HAP-1 (cell line): ENCODE measurements at regions not wholly inside any gene's neighbourhood (a gene's known extent, or its start where the extent isn't known, plus 50 kb on each side); places are given as distances from the start of the nearest gene placed in this dataset.
"Not testable (repeated sequence)": the region's sequence is repeated elsewhere in the genome, so short reads cannot be mapped to it uniquely, and the experiment has no call there.

ENCODE experiments used
- DNase-seq, 2 experiments: peaks; one replicate each; pipeline ENCODE4 v3.0.0-alpha.2; 2016 to 2020; ENCODE audit warnings: low spot score in 2 of 2
- H3K27me3 ChIP-seq: fragments of 250-450 bp; sonication (Bioruptor Pico); 2 replicates; pipeline ENCODE4 v1.5.1; 2020; ENCODE audit warnings: low read depth, mild to moderate bottlenecking, moderate library complexity
- H3K36me3 ChIP-seq: fragments of 250-450 bp; sonication (Bioruptor Pico); replicated peaks from 2 replicates; pipeline ENCODE4 v1.5.1; 2020; ENCODE audit warnings: mild to moderate bottlenecking
- H3K4me1 ChIP-seq: fragments of 250-450 bp; sonication (Bioruptor Pico); 2 replicates; pipeline ENCODE4 v1.5.1; 2020; ENCODE audit warnings: mild to moderate bottlenecking
- H3K4me3 ChIP-seq: fragments of 250-450 bp; sonication (Bioruptor Pico); 2 replicates; pipeline ENCODE4 v1.5.1; 2020; ENCODE audit warnings: mild to moderate bottlenecking, moderate library complexity
- H3K9me3 ChIP-seq: fragments of 250-450 bp; sonication (Bioruptor Pico); 2 replicates; pipeline ENCODE4 v1.5.1; 2020; ENCODE audit warnings: mild to moderate bottlenecking, moderate library complexity
- in situ Hi-C: fragments of 300-500 bp; cut with MboI; formaldehyde crosslinking; loops from 3 replicates; pipeline ENCODE4 v1.14.3; 2020; ENCODE audit warnings: low sequenced_read_pairs, inconsistent platforms, mixed read lengths

GRCh38 chr2:234898534-234899053 lies 53.2 kb upstream of the SH3BP4 start:
- Histone ChIP-seq H3K36me3 (no peaks in the 10 kb centered on the region), H3K9me3 (no peaks in the 10 kb centered on the region), H3K4me3 (no peak overlapping the region), H3K27me3 (no peaks in the 10 kb centered on the region), H3K4me1 (no peaks in the 10 kb centered on the region)
- in situ Hi-C loops, result no loop called here
- peak in 1 of 2 experiments; percentile 28 for DNase-seq

- H3K4me3 ChIP-seq, result not testable (repeated sequence)
Observed at GRCh38 chr2:234888442-234888841, 63.4 kb upstream of the SH3BP4 start.

GRCh38 chr2:234887195-234887594 lies 64.6 kb upstream of the SH3BP4 start:
- H3K36me3 ChIP-seq, result no peaks in the 10 kb centered on the region
- in situ Hi-C loops, result no loop called here
- H3K27me3 ChIP-seq, result no peaks in the 10 kb centered on the region
- no peaks in the 10 kb centered on the region for H3K9me3 ChIP-seq
- H3K4me3 ChIP-seq, result no peak overlapping the region
- DNase-seq, result no peak
- no peaks in the 10 kb centered on the region for H3K4me1 ChIP-seq

More at GRCh38 chr2:234888442-234888841, 63.4 kb upstream of the SH3BP4 start:
- H3K27me3 ChIP-seq, in situ Hi-C loops, H3K9me3 ChIP-seq, H3K4me1 ChIP-seq, H3K36me3 ChIP-seq, DNase-seq: not testable (repeated sequence)

GRCh38 chr2:234885886-234886285 lies 65.9 kb upstream of the SH3BP4 start:
- no peak for DNase-seq
- Histone ChIP-seq H3K27me3 (no peaks in the 10 kb centered on the region), H3K4me3 (no peak overlapping the region), H3K9me3 (no peaks in the 10 kb centered on the region), H3K36me3 (no peaks in the 10 kb centered on the region), H3K4me1 (peaks cover 6% of the 10 kb centered on the region)
- in situ Hi-C loops, result no loop called here

GRCh38 chr2:234885118-234885517 lies 66.7 kb upstream of the SH3BP4 start:
- peaks cover 6% of the 10 kb centered on the region for H3K4me1 ChIP-seq
- DNase-seq, result no peak
- H3K36me3 ChIP-seq, result no peaks in the 10 kb centered on the region
- no peak overlapping the region for H3K4me3 ChIP-seq
- H3K27me3 ChIP-seq, result no peaks in the 10 kb centered on the region
- in situ Hi-C loops, result no loop called here
- H3K9me3 ChIP-seq, result no peaks in the 10 kb centered on the region

GRCh38 chr2:234884591-234884990 lies 67.2 kb upstream of the SH3BP4 start:
- no peaks in the 10 kb centered on the region for H3K36me3 ChIP-seq
- in situ Hi-C loops, result no loop called here
- no peaks in the 10 kb centered on the region for H3K9me3 ChIP-seq
- peaks cover 6% of the 10 kb centered on the region for H3K4me1 ChIP-seq
- H3K4me3 ChIP-seq, result no peak overlapping the region
- no peaks in the 10 kb centered on the region for H3K27me3 ChIP-seq
- no peak for DNase-seq

- Histone ChIP-seq H3K4me3 (no peak overlapping the region), H3K9me3 (no peaks in the 10 kb centered on the region; the same call in 1 of the 2 replicates), H3K4me1 (peaks cover 6% of the 10 kb centered on the region), H3K36me3 (no peaks in the 10 kb centered on the region), H3K27me3 (no peaks in the 10 kb centered on the region)
- in situ Hi-C loops, result no loop called here
- peak; percentile 68 to 94 for DNase-seq
Observed at GRCh38 chr2:234881413-234882241, 70.2 kb upstream of the SH3BP4 start.

GRCh38 chr2:234880551-234881211 lies 71.1 kb upstream of the SH3BP4 start:
- no peak for DNase-seq
- Histone ChIP-seq H3K4me1 (peaks cover 6% of the 10 kb centered on the region), H3K4me3 (no peak overlapping the region), H3K36me3 (no peaks in the 10 kb centered on the region), H3K27me3 (no peaks in the 10 kb centered on the region), H3K9me3 (no peaks in the 10 kb centered on the region; the same call in 1 of the 2 replicates)
- in situ Hi-C loops, result no loop called here

- Histone ChIP-seq H3K9me3 (no peaks in the 10 kb centered on the region; the same call in 1 of the 2 replicates), H3K4me3 (no peak overlapping the region), H3K4me1 (peaks cover 6% of the 10 kb centered on the region), H3K27me3 (no peaks in the 10 kb centered on the region), H3K36me3 (no peaks in the 10 kb centered on the region)
- in situ Hi-C loops, result no loop called here
- DNase-seq, result no peak
Observed at GRCh38 chr2:234879671-234880455, 72.0 kb upstream of the SH3BP4 start.

GRCh38 chr2:234876621-234877020 lies 75.2 kb upstream of the SH3BP4 start:
- H3K4me1 ChIP-seq, H3K9me3 ChIP-seq, H3K36me3 ChIP-seq, H3K27me3 ChIP-seq, H3K4me3 ChIP-seq, DNase-seq, in situ Hi-C loops: not testable (repeated sequence)

GRCh38 chr2:234874347-234875046 lies 77.3 kb upstream of the SH3BP4 start:
- DNase-seq, result no peak
- H3K9me3 ChIP-seq, result no peaks in the 10 kb centered on the region; the same call in 1 of the 2 replicates
- H3K4me3 ChIP-seq, result no peak overlapping the region
- H3K27me3 ChIP-seq, result no peaks in the 10 kb centered on the region
- peaks cover 7% of the 10 kb centered on the region for H3K4me1 ChIP-seq
- in situ Hi-C loops, result no loop called here
- no peaks in the 10 kb centered on the region for H3K36me3 ChIP-seq

GRCh38 chr2:234873828-234874173 lies 78.0 kb upstream of the SH3BP4 start:
- in situ Hi-C loops, result no loop called here

More at GRCh38 chr2:234873828-234874173, 78.0 kb upstream of the SH3BP4 start:
- Histone ChIP-seq H3K36me3 (no peaks in the 10 kb centered on the region), H3K27me3 (no peaks in the 10 kb centered on the region), H3K4me1 (peaks cover 7% of the 10 kb centered on the region), H3K4me3 (no peak overlapping the region), H3K9me3 (no peaks in the 10 kb centered on the region; the same call in 1 of the 2 replicates)
- DNase-seq, result no peak
